ENCODE measurements at regions not wholly inside any gene's neighbourhood (a gene's known extent, or its start where the extent isn't known, plus 50 kb on each side); places are given as distances from the start of the nearest gene placed in this dataset.
"Not testable (repeated sequence)": the region's sequence is repeated elsewhere in the genome, so short reads cannot be mapped to it uniquely, and the experiment has no call there.

DNA sequence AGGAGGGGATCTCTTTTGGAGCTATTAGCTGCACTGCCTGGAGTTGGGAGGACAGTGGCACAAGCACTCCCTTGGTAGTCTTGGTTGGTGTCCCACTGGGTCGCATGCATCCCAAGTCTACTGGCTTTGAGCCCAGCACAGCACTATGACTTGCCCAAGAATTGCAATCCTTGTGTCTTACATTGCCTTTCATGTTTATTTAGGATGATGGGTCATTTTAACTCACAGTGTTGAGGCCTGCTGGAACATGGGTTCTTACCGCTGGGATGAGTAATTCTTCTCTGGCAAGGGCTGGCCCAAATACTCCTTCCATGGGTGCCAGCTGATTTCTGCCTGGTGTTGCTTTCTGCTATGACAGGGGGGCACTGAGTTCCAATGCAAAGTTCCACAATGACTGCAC lies 185.5 kb downstream of the TEX13C start:
- DNase-seq (ENCODE audit: low spot score), result no peak

GRCh38 chrX:125507119-125507518 lies 187.4 kb downstream of the TEX13C start:
- no peak for DNase-seq (ENCODE audit: low spot score)

DNA sequence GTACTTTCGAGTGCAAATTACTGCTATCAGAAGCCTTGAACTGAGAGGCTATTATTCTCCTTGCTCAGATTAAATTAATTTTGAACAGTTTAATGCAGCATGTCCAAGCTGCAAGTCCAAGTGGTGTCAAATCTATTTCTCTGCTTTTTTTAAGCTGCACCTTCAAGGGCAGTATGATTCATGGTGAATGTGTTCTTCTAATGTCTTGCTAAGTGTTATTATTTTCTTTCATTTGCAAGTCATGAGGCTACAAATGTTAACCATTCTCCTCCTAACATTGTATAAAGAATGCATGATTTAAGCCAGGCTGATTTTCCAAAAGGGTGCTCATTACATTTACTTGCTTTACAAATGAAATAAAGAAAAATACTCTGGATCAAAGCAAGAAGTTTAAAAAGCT lies 200.4 kb downstream of the TEX13C start:
- no peak for DNase-seq (ENCODE audit: low spot score)

- no peak for DNase-seq (ENCODE audit: low spot score)
These were observed 203.1 kb downstream of the TEX13C start for GRCh38 chrX:125522752-125523151.

DNA sequence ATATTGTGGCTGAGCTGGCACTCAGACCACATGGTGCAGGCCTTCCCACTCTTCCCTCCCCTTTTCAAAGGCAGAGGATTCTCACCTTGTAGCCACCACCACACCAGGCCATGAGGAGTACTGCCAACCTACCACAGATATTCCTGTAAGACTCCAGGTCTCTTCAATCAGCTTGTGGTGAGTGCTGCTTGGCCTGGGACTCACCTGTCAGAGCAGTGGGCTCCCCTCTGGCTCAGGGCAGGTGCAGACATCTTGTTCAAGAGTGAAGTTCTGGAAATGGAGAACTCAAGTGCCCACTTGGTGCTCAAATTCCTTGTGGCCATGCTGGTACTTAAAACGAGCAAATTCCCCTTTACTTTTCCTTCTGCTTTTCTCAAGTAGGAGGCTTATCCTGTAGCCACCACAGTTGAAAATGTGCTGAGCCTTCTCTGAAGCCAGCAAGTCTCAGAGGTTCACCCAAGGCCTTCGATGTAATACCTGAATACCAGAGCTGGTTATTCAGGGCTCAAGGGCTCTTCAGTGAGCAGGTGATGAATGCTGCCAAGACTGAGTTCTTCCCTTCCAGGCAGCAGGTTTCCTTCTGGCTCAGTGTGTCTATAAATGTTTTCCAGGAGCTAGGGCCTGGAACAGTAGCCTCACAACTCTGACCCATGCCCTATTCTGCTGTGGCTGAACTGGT lies 212.9 kb downstream of the TEX13C start:
- DNase-seq (ENCODE audit: low spot score), result no peak

DNA sequence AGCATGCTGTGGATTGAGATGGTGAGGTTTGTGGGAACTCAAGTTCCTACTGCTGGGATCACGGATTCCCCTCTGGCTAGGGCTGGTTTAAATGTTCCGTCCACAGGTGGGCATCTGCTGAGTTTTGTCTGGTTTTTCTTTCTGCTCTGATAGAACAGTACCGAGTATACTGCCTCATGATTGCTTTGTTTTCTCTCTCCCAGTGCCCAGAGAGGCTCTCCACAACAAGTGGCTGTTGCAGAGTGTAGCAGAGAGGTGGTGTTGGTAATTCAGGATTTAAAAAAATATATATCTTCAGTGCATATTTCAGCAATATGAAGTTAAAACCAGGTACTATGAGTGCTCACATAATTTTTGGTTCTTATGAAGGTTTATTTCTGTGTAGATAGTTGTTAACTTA lies 213.7 kb downstream of the TEX13C start:
- no peak for DNase-seq (ENCODE audit: low spot score)

DNA sequence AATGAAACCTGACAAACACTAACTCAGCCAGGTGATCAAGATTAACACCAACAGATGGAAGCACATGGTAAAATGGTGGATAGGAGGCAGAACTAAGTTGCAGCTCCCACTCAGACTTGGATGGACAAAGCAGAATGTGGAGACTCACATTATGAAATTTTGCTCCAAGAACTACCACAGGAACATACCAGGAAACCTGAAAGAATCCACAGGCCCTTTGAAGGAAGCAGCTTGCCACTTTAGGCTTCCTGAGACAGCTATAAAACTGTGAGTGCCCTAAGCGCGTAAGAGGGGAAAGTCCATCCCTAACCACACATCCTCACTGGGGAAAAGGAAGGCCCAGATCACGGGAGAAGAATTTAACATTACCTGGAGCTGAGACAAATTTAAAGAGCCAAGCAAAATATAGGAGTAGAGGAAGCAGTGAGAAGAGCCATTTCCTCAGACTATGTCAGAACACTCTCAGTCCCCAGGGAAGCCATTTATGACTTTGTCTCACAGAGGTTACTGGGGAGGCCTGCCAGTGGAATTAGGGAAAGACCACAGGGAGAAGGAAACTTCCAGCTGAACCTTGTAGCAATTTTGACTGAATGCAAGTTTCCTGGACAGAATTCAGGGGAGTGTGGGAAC lies 224.5 kb downstream of the TEX13C start:
- DNase-seq (ENCODE audit: low spot score), result no peak

DNA sequence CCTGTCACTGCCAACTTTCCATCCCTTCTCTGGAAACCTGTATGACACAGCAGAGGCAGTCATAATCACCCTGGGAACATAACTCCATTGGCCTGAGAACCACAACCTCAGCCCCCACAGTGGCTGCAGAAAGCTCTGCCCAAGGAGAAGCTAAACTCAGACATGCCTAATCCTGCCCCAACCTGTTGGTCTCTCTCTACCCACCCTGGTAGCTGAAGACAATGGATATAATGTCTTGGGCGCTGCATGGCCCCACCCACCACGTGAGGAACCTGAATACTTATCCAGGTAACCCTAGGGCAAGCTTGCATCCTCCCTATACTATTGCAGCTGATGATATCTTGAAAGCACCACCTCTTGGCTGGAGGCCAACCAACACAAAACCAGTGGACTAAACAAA lies 225.2 kb downstream of the TEX13C start:
- no peak for DNase-seq (ENCODE audit: low spot score)

- DNase-seq (ENCODE audit: low spot score), result no peak
These were observed 257.8 kb downstream of the TEX13C start for GRCh38 chrX:125577479-125577878.

- no peak for DNase-seq (ENCODE audit: low spot score)
These were observed 284.8 kb downstream of the TEX13C start for GRCh38 chrX:125604448-125604847.

DNA sequence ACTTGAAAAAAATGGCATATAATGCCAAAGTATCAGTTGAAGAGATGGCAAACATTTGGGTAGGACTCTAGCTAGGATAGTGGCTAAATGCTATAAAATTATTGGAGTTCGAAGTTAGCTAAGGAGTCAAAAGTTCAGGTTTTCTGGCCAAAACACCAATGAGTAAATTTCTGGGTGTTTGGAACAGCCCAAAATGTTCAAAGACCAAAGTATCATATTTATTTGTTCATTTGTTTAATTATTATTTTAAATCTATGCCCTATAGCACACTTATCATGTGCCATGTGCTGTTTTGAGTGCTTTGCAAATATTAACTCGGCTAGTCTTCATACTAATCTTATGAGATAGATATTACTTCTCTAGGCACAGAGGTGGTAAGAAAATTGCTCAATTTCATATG lies 285.5 kb downstream of the TEX13C start:
- no peak for DNase-seq (ENCODE audit: low spot score)

- not testable (repeated sequence) for DNase-seq (ENCODE audit: low spot score)
These were observed 295.1 kb downstream of the TEX13C start for GRCh38 chrX:125614591-125615343.

- DNase-seq (ENCODE audit: low spot score), result no peak
These were observed 301.3 kb downstream of the TEX13C start for GRCh38 chrX:125620715-125621587.

GRCh38 chrX:125621588-125621927 lies 301.9 kb downstream of the TEX13C start:
- no peak for DNase-seq (ENCODE audit: low spot score)

GRCh38 chrX:125622899-125623298 lies 303.2 kb downstream of the TEX13C start:
- DNase-seq (ENCODE audit: low spot score), result no peak

GRCh38 chrX:125627676-125628075 lies 308.0 kb downstream of the TEX13C start:
- no peak for DNase-seq (ENCODE audit: low spot score)

GRCh38 chrX:125628435-125628834 lies 308.8 kb downstream of the TEX13C start:
- DNase-seq (ENCODE audit: low spot score), result no peak

GRCh38 chrX:125641405-125641804 lies 321.7 kb downstream of the TEX13C start:
- DNase-seq (ENCODE audit: low spot score), result no peak

- DNase-seq (ENCODE audit: low spot score), result no peak
These were observed 326.5 kb downstream of the TEX13C start for GRCh38 chrX:125646195-125646594.

- DNase-seq (ENCODE audit: low spot score), result no peak
These were observed 331.8 kb downstream of the TEX13C start for GRCh38 chrX:125651426-125651825.

DNA sequence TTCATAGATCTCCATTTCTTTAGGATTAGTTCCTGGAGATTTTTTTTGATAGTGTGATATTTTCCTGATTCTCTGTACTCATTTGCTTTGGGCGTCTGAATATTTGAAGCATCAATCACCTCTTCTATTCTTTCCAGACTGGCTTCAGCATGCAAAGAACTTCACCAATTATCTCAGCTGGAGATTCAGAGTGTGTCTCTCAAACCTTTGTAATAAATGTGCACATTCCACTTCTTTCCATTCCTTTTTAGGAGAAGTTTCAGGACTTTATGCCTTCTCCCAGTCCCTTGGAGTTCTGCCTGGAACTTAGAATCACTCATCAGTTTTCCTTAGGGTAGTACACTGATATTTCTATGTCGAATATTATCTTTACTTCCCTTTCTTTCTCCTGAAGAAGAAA lies 334.8 kb downstream of the TEX13C start:
- DNase-seq (ENCODE audit: low spot score), result no peak

- no peak for DNase-seq (ENCODE audit: low spot score)
These were observed 354.1 kb downstream of the TEX13C start for GRCh38 chrX:125673758-125674157.

Data from pons (tissue), 1 donor.